ENCODE measurements at regions not wholly inside any gene's neighbourhood (a gene's known extent, or its start where the extent isn't known, plus 50 kb on each side); places are given as distances from the start of the nearest gene placed in this dataset.

GRCh38 chr6:94372229-94372628, 952.9 kb upstream of the EPHA7 start:
- DNase-seq (ENCODE audit: low read depth) = no peak

GRCh38 chr6:94367316-94367715, 948.0 kb upstream of the EPHA7 start:
- DNase-seq (ENCODE audit: low read depth) = no peak

GRCh38 chr6:94362061-94362864, 942.9 kb upstream of the EPHA7 start:
- DNase-seq (ENCODE audit: low read depth) = no peak

- no peak for DNase-seq (ENCODE audit: low read depth)
These were observed 942.1 kb upstream of the EPHA7 start for GRCh38 chr6:94361304-94362060.

- DNase-seq (ENCODE audit: low read depth) = no peak
These were observed 938.1 kb upstream of the EPHA7 start for GRCh38 chr6:94357381-94357980.

- DNase-seq (ENCODE audit: low read depth) = no peak
These were observed 931.5 kb upstream of the EPHA7 start for GRCh38 chr6:94350833-94351232.

GRCh38 chr6:94349227-94349626, 929.9 kb upstream of the EPHA7 start:
- no peak for DNase-seq (ENCODE audit: low read depth)

- no peak for DNase-seq (ENCODE audit: low read depth)
These were observed 925.5 kb upstream of the EPHA7 start for GRCh38 chr6:94344866-94345265.

- no peak for DNase-seq (ENCODE audit: low read depth)
These were observed 921.8 kb upstream of the EPHA7 start for GRCh38 chr6:94341173-94341572.

GRCh38 chr6:94323853-94324252, 904.5 kb upstream of the EPHA7 start:
- no peak for DNase-seq (ENCODE audit: low read depth)

- no peak for DNase-seq (ENCODE audit: low read depth)
These were observed 881.2 kb upstream of the EPHA7 start for GRCh38 chr6:94300424-94301144.

GRCh38 chr6:94289131-94289530, 869.8 kb upstream of the EPHA7 start:
- DNase-seq (ENCODE audit: low read depth) = no peak

GRCh38 chr6:94278146-94278545, 858.8 kb upstream of the EPHA7 start:
- no peak for DNase-seq (ENCODE audit: low read depth)

GRCh38 chr6:94272327-94272726, 853.0 kb upstream of the EPHA7 start:
- DNase-seq (ENCODE audit: low read depth) = no peak

- no peak for DNase-seq (ENCODE audit: low read depth)
These were observed 851.0 kb upstream of the EPHA7 start for GRCh38 chr6:94270091-94270948.

- no peak for DNase-seq (ENCODE audit: low read depth)
These were observed 849.9 kb upstream of the EPHA7 start for GRCh38 chr6:94269256-94269655.

- no peak for DNase-seq (ENCODE audit: low read depth)
These were observed 841.4 kb upstream of the EPHA7 start for GRCh38 chr6:94260765-94261164.

- no peak for DNase-seq (ENCODE audit: low read depth)
These were observed 835.3 kb upstream of the EPHA7 start for GRCh38 chr6:94254689-94255088.

GRCh38 chr6:94251878-94252277, 832.5 kb upstream of the EPHA7 start:
- DNase-seq (ENCODE audit: low read depth) = no peak

- DNase-seq (ENCODE audit: low read depth) = no peak
These were observed 826.0 kb upstream of the EPHA7 start for GRCh38 chr6:94245395-94245794.

- DNase-seq (ENCODE audit: low read depth) = no peak
These were observed 819.5 kb upstream of the EPHA7 start for GRCh38 chr6:94238868-94239267.

Data from CMK (cell line).